Putamen (tissue), 1 donor: ENCODE measurements at regions not wholly inside any gene's neighbourhood (a gene's known extent, or its start where the extent isn't known, plus 50 kb on each side); places are given as distances from the start of the nearest gene placed in this dataset.
A peak's percentile ranks its signal among the peaks of the same experiment; 100 is the strongest.
"Not testable (repeated sequence)": the region's sequence is repeated elsewhere in the genome, so short reads cannot be mapped to it uniquely, and the experiment has no call there.

Experiments used
- DNase-seq: peaks from one replicate; pipeline ENCODE4 v3.0.0-alpha.2; 2016; ENCODE audit warnings: low spot score

DNA sequence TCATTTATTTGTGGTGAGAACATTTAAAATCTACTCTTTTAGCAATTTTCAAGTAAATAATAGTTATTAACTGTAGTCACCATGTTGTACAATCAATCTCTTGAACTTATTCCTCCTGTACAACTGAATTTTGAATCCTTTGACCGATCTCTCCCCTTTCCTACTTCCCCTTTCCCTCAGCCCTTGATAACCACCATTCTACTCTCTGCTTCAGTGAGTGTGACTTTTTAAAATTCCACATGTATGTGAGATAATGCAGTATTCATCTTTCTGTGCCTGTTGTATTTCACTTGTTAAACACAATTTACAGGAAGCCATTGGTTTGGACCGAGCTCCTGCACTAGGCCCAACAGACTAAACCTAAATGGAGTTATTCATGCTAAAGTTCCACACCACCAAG is 458.9 kb upstream of the PDE3A start:
- DNase-seq = no peak

DNA sequence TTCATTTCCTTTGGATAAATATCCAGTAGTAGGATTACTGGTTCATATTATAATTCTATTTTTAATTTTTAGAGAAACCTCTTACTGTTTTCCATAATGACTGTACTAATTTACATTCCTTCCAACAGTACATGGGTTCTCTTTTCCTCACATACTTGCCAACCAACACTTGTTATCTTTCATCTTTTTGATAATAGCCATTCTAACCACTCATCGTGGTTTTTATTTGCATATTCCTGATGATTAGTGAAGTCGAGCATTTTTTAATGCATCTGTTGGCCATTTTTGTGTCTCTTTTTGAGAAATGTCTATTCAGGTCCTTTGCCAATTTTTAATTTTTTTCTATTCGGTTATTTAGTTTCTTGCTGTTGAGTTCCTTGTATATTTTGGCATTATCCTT is 457.7 kb upstream of the PDE3A start:
- DNase-seq = no peak

DNA sequence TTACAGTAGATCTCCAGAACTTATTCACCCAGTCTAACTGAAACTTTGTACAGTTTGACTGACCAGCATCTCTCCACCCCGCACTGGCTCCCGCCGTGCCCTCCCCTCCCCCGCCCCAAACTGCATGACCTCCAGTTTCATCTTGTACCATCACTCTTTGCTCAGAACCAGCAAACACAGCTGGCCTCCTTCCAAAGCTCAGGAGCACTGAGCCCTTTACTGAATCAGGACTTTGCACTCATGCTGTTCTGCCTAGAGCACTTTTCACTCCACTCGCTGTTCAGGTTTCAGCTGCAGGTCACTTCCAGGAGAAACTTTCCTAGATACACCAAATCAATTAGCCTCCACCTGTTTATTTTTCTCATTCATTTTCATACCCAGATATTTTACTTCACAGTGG is 455.3 kb upstream of the PDE3A start:
- no peak for DNase-seq

DNA sequence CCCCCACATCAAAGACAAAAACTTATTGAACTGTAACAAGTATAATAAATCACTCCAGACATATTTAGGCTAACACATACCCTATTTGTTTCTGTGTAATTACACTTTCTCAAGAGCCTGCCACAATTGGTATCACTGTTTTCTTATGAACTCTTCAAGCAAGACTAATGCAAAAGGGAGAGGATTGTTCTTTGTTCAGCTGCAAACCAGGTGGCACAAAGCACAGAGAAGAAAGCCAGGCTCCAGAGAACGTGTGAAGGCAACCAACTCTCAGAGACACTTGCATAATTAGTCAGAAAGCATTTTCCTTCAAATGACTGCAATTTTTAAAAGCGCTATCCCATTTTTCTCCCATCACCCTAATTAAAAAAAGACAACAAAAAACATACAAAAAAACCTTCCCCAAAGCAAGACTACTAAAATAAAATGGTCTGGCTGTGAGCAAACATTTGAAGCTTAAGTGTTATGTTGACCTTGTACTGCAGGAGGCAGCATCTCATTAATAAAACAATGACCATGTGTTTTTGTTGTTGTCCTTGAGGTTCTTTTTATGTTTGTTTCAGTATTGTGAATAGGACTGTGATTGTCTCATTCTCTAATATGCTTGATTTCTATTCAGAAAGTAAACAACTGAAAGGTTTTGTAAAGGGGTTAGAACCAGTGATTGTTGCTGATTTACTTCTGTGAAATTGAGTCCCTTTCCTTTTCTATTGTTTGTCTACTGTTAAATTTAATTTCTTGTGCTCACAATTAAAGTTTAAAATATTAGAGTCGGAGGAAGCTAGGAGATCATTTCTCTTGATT is 452.7 kb upstream of the PDE3A start:
- DNase-seq = peak; percentile 22

DNA sequence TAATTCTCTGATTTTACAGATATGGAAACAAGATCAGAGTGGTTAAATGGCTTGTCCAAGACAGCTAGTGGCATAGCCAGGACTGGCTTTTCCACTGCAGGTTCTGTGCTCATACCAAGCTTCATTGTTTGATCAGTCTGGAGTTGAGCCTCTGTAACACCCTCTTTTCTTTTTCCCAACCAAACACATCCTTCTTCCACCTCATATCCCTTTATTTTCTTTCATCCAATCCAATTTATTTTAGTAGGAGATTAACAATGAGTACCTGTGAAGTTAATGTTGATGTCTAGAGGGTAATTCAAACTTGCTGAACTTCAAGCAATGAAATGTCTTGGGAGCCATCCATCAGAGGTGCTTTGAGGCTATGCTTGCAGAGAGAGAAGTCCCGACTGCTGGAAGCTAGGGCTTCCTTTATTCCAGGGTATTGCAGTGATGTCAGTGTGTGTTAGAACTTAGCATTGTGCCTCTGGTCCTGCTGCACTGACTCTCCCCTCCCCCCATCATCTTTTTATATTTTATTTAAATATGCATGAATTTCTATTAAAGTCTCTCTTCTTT is 452.1 kb upstream of the PDE3A start:
- DNase-seq = no peak

DNA sequence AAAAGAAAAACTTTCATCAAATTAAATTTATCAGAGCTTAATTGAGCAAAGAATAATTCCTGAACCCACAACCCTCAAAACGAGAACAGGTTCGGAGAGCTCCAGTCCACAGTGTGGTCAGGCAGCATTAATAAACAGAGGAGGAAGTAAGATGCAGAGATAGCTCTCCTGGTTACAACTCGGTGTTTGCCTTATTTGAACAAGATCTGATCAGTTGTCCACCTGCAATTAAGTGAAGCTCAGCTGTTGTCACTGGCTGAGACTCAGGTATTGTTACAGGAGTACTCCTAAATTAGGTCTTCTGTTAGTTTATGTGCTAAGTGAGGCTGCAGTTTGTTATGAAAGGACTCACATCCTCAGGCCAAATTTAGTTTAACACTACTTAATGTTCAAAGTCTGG is 451.4 kb upstream of the PDE3A start:
- DNase-seq = no peak

DNA sequence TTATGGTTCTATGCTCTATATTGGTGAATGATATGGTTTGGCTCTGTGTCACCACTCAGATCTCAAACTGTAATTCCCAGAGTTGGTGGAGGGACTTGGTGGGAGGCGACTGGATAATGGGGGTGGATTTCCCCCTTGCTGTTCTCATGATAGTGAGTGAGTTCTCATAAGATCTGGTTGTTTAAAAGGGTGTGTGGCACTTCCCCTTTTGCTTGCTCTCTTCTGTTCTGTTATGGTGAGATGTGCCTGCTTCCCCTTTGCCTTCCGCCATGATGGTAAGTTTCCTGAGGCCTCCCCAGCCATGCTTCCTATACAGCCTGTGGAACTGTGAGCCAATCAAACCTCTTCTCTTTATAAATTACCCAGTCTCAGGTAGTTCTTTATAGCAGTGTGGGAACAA is 446.6 kb upstream of the PDE3A start:
- DNase-seq = not testable (repeated sequence)

DNA sequence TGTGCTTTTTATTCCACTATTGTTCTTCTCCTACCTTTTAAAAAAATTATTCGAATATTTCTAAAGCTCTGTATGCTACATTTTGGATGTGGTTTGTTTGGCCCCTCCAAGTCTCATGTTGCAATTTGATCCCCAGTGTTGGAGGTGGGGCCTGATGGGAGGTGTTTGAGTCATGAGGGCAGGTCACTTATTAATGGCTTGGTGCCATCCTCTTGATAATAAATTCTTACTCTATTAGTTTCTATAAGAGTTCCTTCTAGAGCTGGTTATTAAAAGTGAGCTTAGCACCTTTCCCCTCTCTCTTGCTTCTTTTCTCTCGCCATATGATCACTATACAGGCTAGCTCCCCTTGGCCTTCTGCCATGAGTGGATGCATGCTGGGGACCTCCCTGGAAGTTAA is 445.6 kb upstream of the PDE3A start:
- DNase-seq = no peak

DNA sequence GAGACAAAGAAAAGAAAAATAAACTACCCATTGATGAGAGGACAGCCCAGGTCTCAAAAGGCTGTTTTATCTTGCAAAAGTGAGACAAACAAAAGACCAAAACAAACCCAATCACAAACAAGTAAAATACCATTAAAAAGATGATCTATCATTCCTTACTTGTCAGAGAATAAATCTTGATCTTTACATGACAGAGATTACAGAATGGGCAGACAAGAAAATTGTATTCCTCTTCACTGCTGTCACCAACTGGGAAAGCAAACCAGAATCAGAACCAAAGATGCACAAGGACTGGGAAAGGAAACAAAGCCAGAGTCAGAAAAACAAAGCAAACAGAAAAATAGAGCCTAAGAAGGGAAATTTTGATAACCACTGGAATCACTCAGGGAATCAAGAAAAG is 444.0 kb upstream of the PDE3A start:
- DNase-seq = no peak

DNA sequence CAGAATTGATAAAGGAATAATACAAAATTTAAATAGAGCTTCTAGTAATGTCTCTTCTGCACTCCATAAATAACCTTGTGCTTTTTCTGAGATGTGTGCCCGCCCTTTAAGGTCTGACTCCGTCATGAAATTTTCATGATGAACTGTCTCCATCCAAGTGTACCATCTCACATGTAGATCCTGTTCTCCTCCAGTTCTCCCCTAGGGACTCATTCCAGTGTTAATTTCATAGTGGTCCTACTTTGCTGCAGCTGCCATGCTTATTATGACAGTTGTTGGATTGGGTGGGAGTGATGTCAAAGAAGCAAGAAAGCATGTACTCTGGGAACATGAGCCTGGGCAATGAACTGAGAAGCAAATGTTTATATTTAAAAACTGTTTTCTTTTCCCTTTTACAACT is 442.5 kb upstream of the PDE3A start:
- no peak for DNase-seq

DNA sequence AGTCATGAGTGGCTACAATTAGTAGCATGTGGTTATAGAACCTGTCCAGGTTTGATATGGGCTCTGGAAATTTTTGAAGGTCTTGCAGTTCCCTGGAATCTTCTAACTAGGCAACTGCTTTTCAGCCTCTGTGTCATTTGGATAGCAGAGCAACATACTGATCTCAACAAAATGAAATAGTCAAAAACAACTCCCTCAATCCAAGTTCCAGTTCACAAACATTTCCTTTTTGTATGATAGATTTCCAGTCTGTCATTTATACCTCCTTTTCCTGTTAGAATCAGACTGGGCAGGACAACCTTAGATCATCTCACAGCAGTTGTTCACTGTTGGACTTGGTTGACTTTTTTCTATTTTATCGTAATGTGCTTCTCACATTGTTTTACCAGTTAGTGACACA is 442.1 kb upstream of the PDE3A start:
- no peak for DNase-seq

DNA sequence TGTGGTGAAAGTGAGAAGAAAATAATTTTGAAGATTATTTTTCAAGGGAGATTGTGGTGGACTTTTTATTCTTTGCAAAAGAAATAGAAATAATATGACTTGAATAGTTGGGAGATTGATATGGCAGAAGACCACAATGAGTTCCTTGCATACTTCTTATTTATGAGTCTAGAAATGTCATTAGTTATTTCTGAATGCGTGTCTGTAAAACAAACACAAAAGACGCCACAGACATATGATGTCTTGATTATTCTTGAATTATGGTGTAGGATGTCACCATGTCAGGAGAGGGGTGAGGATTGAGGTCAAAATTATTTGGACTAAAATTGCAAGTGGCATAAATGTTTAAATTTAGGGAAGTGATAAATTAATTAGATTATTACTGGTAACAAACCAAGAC is 440.7 kb upstream of the PDE3A start:
- DNase-seq = no peak

DNA sequence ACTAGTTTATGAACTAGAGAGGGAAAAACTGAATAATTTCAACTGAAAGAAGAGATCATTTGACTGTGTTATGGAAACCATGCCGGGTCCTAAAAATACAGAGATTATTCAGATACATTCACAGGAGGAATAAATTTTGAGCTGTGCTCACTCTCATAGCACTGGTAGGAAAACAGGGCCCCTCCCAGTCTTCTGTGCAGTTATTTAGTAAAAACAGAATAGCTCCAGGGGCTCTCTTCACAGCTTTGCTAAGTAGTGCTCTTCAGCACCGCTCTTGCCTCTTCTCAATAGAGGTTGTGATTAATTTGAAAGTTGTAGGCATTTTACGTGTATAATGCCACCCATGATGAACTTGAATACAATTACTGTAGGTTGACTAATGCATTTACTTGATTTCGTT is 435.9 kb upstream of the PDE3A start:
- DNase-seq = no peak

DNA sequence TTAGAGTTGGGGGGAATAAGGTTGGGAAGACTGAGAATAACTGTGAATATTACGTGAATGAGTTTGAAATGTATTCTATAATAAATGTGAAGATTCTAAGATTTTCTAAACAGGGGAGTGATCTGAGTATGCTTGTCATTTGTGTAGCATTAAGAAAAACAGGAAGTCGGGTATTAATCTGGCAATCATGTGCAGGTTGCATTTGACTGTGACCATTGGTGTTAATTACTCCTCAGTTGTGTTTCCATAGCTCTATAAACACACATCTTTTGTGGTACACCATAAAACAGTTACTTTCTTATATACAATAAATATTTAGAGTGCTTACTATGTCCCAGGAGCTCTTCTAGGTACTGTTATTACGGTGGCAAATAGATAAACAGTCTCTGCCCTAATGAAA is 434.4 kb upstream of the PDE3A start:
- no peak for DNase-seq

DNA sequence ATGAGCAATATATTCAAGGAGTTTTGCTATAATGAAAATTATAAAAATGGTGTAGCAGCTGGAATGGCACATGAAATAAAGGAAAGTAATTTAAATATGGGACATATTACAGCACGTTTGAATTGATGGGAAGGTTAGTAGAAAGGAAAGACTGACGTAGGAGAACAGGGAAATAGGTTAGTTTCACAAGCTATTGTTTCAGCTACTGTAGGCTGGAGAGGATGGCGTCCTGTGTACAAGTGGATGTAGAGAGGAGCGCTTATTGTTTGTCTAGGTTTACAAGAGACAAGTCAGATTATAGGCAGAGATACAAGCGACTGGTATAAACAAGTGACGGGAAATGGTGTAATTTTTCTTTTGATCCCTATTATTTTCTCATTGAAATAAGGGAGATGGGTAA is 431.2 kb upstream of the PDE3A start:
- DNase-seq = no peak

DNA sequence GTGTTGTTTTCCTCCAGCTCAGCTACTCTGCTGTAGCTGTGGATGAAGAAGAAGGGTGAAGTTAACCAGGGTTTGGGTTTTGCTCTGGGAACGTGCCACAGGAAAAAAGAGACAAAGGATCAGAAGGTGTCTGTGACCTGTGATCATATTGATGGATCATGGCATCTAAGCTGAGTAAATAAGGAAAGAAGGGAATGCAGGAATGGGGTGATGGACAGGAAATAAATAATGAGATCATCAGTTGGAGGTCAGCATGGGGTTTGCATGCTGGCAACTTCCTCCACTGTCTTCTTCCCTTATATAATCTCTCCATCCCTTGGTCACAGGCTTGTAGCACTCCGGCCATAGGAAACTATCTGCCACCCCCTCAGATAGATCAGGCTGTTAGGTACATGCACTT is 430.3 kb upstream of the PDE3A start:
- no peak for DNase-seq

DNA sequence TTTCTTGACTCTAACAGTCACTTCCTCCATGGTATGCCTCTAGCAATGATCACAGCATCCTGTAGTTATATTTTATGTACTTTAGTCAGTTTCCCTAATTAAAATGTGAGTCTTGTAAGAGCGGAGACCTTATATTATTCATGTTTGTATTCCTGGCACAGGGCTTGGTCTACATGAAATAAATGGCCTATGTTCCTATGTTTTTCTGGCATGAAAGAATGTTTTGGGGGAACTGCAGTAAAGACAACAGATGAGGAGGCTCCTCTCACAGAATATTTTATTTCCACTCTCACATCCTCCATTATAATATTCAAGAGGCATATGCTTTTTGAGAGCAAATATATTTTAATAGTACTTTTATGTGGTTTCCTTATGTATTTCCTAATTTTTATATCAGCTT is 429.8 kb upstream of the PDE3A start:
- DNase-seq = no peak

DNA sequence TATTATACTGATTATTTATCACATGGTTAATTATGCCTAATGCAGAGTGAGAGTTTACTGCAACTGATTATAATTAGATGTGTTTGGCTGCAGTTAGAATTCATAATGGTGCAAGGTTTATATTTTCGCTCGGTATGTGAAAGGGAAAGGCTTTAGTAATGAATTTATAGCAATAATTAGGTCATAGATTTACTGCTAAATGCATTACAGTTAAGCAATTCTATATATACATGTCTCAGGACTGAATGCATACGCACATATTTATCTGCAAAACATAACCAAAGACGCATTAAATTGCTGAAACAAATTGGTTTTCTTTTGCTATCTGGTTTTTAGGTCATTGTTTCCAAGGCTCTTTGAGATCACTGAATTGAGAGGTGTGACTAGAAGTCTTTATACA is 428.1 kb upstream of the PDE3A start:
- no peak for DNase-seq

DNA sequence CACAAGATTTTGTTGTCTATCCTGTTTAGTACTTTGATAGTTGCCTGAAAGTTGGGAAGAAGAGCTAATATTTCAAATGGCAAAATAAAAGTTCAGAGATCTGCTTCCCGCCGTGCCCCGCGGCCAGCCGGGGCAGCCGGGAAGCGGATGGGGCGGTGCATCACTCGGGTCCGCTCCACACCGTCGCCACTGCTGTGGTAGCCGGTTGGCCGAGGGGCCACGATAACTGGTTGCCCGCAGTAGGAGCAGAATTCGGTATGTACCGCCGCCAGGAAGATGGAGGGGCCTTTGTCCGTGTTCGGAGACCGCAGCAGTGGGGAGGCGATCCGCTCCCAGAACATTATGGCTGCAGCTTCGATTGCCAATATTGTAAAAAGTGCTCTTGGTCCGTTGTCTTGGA is 427.2 kb upstream of the PDE3A start:
- no peak for DNase-seq

DNA sequence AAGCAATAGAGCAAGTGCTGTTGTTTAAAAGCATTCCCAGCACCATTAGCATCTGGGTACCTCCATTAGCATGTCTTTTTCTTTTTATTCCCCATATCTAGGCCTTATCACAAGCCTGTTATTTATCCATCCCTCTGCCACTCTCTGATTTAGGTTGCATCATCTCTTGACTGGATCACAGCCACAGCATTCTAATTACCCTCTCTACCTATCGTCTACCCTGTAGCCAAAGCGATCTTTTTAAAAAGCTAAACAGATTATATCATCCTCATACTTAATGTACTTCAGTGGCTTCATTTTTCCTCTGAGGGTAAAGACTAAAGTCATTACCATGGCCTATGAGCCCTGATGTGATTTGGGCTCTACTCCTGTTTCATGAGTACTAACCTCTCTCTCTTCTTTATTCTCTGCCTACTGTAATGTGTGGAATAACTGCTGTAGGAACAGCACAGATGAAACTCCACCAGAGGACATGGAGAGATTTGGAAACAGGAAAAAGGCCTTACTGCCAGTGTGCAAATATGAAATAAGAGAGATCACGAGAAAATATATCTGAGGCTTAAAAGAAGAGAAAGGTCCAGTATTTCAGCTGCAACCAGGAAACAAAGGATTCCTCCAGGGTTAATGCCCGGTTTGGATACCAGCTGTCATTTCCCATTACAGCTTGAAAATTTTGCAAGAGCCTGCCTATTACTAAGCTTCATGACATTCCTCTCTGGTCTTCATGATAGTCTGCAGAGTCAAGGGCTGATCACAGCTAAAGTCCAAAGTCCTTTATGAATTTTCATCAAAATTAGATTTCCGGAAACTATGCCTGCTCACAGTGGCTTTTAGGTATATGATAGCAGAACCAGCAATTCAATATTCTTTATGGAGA is 422.5 kb upstream of the PDE3A start:
- no peak for DNase-seq

DNA sequence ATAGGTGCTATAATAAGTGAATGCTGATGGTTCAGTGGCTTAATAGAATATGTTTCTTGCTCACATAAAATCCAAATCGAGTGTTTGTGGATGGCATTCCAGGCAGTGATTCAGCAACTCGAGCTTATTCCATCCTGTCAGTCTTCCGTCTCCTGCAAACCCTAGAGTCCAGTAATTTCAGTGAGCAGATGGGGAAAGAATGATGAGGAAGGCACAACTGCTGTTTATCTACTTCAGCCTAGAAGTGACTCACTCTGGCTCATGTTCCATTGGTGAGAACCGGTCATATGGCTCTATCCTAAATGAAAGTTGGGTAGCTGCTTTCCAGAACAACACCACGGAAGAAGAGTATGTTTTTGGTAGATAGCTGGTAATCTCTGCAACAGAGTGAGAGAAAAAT is 421.8 kb upstream of the PDE3A start:
- no peak for DNase-seq

DNA sequence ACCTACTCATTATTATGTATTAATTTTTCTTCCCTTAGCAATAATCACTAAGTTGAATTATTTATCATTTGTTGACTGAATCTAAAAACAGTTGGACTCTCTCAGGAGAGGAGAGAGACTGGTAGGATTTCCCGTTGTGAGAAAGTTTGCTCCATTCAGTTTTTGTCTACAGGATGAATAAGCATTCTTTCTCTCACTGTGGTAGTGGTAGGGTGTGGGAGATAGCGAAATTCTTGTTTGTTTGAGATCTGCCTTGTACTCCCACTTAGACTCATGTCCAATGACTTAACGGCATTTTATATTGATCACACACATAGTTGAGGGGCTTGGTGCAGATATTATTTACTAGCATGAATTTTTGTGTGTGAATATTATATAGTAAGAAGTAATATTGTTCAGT is 421.0 kb upstream of the PDE3A start:
- DNase-seq = no peak

DNA sequence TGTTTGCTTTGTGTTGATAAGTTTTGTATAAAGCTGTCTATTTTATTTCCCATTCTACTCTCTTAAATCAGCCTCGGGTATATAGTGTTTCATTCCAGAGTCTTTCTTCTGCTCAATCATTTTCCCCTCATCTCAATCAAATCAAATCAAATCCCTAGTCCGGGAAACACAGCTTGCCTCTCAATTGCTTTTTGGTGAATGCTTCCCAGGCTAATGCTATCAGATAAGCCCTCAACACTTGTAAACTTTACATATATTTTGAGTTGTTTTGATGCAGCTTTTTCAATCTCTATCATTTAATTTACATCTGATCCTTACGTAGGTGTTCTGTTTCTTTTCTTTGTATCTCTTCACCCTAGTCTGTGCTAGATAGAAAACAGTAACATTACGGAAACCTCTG is 416.7 kb upstream of the PDE3A start:
- no peak for DNase-seq
